ENCODE measurements at regions not wholly inside any gene's neighbourhood (a gene's known extent, or its start where the extent isn't known, plus 50 kb on each side); places are given as distances from the start of the nearest gene placed in this dataset.
A peak's percentile ranks its signal among the peaks of the same experiment; 100 is the strongest.

DNA sequence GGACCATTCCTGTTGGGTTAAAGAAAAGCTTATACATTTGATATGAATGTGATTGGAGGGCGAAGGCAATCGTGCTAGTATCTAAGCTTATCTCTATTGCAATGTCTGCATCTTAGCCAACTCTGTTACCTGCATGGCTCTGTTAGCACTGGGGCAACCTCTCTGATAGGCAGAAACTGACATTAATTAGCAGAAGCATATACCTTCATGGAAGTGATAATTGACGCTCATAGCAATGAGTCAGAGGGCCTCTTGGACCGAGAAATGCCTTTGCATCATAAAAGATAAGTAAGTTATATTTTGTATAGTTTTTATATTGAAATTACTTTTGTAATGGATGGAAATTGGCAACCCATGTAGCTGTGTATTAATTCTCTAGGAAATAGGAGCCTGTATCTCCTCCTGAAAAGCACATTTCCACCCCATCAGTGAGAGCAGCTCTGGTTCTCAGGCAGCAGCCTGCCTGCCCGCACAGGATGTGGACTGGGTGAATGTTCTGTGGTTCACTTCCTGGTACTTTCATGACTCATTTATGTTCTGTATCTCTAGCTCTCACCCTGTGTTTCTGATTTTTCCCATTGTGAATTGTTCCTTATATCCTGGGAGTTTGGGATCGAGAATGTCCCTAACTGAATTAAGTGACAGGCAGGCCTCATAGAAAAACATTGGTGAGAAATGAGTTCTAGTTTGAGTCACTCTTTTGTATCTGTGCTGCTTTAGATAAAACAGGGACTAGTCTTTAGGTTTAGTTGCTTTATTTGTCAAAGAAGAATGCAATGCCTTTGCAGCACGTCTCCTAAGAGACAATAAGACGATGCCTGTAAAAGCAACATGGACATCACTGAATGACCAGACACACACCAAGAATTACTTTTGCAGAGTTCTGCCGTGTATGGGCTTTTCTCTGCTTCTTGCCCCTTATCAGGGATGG lies 344.9 kb downstream of the DCDC2C start:
- H3K4me1 Mint-ChIP-seq, result peaks cover 10% of the 10 kb centered on the region
- no peaks in the 10 kb centered on the region for H3K27me3 Mint-ChIP-seq
- H3K27ac Mint-ChIP-seq, result no peak overlapping the region
- H3K4me3 Mint-ChIP-seq, result no peak overlapping the region
- peak; percentile 43 for ATAC-seq
- H3K36me3 Mint-ChIP-seq (ENCODE audit: low read depth), result no peaks in the 10 kb centered on the region
- peaks cover 7% of the 10 kb centered on the region for H3K9me3 Mint-ChIP-seq
- no peak for DNase-seq

DNA sequence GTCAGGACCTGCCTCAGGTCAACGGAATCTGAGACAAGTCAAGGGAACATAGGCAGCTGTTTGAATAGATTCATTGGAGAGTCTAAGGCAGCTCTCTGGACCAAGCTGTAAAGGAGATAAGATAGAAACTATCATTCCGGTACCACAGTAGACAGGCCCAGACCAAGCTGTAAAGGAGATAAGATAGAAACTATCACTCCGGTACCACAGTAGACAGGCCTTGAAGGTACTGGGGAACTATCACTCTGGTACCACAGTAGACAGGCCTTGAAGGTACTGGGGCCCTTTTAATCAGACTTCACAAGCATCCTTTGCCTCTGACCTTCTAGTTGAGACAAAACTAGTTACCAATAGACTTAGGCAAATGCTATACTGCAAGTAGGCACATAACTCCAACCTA lies 346.1 kb downstream of the DCDC2C start:
- no peak overlapping the region for H3K4me3 Mint-ChIP-seq
- DNase-seq (no peak), ATAC-seq (no peak)
- H3K4me1 Mint-ChIP-seq, result peaks cover 10% of the 10 kb centered on the region
- H3K27ac Mint-ChIP-seq, result no peak overlapping the region
- no peaks in the 10 kb centered on the region for H3K27me3 Mint-ChIP-seq
- no peaks in the 10 kb centered on the region for H3K36me3 Mint-ChIP-seq (ENCODE audit: low read depth)
- H3K9me3 Mint-ChIP-seq, result no peaks in the 10 kb centered on the region

DNA sequence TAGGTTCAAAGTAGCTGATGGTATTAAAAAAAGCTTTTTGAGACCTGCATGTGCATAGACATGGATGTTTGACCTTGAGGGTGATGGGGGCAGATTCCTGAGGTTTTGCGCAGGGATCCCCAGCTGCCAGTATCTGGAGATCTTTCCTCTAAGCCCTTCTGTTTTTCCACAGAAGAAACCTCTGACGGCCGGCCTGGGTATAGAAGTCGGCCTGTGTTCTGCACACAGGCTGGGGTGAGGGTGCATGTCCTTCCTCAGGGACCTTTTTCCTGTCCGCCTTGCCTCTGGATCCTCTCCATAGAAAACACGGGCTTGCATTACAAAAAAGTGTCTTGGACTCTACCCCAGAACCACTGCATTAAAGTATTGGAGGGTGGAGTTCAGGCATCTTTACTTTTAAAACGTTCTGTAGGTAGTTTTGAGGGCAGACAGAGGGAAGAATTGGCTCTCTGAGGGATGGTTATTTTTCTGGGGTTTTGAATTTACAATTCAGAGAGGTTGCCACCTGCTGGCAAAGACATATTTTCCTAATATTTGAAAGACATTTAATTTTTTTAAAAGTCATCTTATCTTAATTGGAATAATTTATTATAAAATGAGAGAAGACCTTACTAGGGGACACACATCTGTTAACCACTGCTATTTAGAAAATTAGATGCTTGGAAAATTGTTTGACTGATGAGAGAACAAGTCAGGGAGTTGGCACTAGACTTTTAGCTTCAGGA lies 350.6 kb downstream of the DCDC2C start:
- H3K27ac Mint-ChIP-seq, result no peak overlapping the region
- H3K27me3 Mint-ChIP-seq, result no peaks in the 10 kb centered on the region
- H3K36me3 Mint-ChIP-seq (ENCODE audit: low read depth), result no peaks in the 10 kb centered on the region
- no peaks in the 10 kb centered on the region for H3K9me3 Mint-ChIP-seq
- ATAC-seq (no peak), DNase-seq (no peak)
- peaks cover 1% of the 10 kb centered on the region for H3K4me1 Mint-ChIP-seq
- H3K4me3 Mint-ChIP-seq, result no peak overlapping the region

DNA sequence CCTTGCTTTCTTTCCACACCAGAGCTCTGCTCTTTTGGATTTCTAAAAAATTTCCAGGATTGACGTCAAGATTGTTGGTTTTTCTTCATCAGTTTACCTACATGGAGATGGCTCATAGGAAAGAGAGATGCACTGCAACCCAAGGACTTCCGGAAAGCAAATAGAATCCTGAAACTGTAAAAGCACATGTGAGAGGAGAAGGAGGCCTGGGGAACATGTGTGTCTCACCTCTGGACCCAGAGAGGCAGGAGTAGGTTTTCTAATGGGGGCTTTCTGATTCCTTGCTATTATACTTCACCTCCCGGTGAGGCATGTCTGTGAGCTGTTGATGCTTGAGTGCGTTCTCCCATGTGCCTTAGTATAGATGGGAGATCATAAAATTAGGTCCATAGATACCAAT lies 362.8 kb downstream of the DCDC2C start:
- Mint-ChIP-seq H3K27me3 (no peaks in the 10 kb centered on the region), H3K27ac (no peak overlapping the region), H3K4me3 (no peak overlapping the region), H3K4me1 (no peaks in the 10 kb centered on the region), H3K36me3 (ENCODE audit: low read depth) (no peaks in the 10 kb centered on the region), H3K9me3 (no peaks in the 10 kb centered on the region)
- no peak for DNase-seq
- no peak for ATAC-seq

DNA sequence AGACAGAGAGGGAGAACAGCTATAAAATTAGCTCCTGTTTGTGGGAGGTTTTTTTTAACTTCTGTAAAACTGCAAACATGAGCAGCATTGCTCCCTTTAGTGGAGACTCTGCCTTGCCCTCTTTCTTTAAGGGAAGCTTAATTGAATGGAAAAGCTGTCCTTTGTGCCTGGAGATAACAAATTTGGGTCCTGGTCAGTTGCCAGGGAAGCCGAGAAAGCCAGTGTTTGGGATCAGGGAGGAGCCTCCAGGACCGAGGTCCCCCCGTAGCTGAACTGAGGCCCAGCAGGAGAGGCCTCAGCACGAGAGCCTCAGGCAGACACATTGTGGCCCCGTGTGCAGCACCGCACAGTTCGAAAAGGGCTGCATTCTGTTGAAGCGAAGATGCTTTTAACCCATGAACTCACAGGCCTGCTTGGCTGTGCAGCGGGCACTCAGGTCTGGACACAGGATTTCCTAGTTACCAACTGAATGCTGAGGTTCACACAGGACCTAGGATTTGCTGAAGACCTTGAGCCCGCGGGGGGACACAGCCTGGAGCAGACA lies 369.7 kb downstream of the DCDC2C start:
- H3K9me3 Mint-ChIP-seq, result no peaks in the 10 kb centered on the region
- H3K27me3 Mint-ChIP-seq, result no peaks in the 10 kb centered on the region
- H3K4me3 Mint-ChIP-seq, result no peak overlapping the region
- H3K36me3 Mint-ChIP-seq (ENCODE audit: low read depth), result no peaks in the 10 kb centered on the region
- H3K27ac Mint-ChIP-seq, result no peak overlapping the region
- ATAC-seq (no peak), DNase-seq (no peak)
- H3K4me1 Mint-ChIP-seq, result no peaks in the 10 kb centered on the region

DNA sequence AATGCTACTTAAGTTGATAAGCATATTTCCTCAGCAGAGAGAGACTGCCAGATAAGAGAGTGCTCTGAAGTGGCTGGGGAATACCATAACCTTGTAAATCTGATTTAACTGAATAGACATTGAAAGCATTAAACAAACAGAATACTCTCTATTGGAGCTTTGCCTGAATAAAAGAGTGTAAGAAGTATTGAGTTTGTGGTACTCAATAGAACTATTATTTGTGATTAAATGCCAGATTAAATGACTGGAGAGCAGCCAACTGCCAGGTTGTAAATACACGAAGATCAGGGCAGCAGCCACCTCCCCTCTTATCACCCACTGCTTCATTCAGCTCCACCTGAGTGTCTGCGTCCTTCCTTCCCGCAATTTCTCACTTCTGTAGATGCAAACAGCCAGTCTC lies 373.6 kb downstream of the DCDC2C start:
- DNase-seq (no peak), ATAC-seq (no peak)
- Mint-ChIP-seq H3K27ac (no peak overlapping the region), H3K4me3 (no peak overlapping the region), H3K27me3 (no peaks in the 10 kb centered on the region), H3K4me1 (no peaks in the 10 kb centered on the region), H3K9me3 (peaks cover 4% of the 10 kb centered on the region), H3K36me3 (ENCODE audit: low read depth) (no peaks in the 10 kb centered on the region)

DNA sequence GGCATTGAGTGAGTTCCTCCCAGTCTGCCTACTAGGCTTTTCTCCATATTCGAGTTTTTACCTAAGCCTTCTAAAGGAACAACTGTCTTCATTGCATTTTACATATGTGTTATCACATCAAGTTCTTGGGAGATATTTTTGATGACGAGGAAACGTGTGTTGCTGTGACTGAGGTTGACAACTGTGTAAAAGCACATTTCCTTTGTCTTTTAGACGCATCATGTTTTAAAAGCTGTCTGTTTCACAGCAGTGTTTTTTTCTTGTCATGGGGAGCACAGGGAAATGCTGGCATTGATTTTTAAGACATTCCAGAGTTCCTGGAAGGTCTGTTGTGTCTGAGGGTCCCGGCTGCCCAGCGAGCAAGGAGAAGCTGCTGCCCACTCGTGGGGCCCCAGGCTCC lies 381.8 kb downstream of the DCDC2C start:
- Mint-ChIP-seq H3K4me1 (no peaks in the 10 kb centered on the region), H3K9me3 (peaks cover 12% of the 10 kb centered on the region), H3K27ac (no peak overlapping the region), H3K27me3 (no peaks in the 10 kb centered on the region), H3K4me3 (no peak overlapping the region), H3K36me3 (ENCODE audit: low read depth) (no peaks in the 10 kb centered on the region)
- ATAC-seq, result no peak
- no peak for DNase-seq

DNA sequence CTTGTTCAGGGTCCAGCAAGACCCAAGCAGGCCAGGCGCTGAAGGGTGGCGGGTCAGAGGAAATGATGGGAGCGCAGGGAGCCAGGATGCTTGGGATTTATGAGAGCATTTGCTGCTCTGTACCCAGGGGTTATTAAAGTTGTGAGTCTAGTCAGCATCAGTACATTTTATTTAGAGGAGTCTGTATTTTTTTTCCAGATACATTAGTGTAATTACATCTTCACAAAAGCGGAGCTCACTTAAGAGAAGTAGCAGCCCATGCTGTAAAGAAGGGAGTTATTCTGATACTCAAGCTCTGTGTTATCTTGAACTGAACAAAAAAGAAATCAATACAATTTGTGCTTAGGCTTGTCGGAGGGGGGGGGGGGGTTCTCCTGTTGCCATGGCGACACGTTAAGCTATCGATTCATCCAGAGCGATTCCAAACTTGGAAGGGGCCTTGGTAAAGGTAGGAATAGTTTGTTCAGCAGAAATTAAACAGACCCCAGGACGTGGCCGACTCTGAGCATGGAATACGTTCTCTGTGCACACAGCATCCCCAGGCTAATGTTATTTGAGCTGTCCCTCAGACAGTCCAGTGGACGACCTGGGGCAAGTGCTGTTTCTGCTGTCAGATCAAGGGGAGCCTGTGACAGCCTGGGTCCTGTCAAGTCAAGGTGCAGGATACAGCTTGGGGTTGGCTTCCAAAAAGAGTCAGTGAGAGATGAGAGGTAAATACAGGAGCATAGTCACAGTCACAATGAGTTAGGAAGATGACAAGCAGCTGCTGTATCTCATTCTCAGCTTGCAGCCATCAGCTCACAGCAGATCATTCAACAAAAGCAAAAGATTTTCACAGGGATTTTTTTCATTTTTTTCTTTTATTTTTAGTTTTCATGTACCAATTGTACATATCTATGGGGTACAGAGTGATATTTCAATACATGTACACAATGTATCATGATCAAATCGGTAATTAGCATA lies 387.6 kb downstream of the DCDC2C start:
- Mint-ChIP-seq H3K9me3 (peaks cover 8% of the 10 kb centered on the region), H3K4me1 (no peaks in the 10 kb centered on the region), H3K36me3 (ENCODE audit: low read depth) (no peaks in the 10 kb centered on the region), H3K27me3 (no peaks in the 10 kb centered on the region), H3K27ac (no peak overlapping the region), H3K4me3 (no peak overlapping the region)
- DNase-seq (no peak), ATAC-seq (no peak)

DNA sequence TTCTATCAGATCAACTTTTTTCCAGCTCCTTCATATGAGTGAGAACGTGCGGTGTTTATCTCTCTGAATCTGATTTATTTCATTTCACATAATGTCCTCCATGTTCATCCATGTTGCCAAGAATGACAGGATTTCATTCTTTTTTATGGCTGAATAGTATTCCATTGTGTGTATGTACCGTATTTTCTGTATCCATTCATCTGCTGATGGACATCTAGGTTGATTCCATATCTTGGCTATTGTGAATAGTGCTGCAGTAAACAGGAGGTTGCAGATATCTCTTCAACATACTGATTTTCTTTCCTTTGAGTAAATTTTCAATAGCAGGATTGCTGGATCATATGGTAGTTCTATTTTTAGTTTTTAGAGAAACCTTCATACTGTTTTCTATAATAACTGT lies 388.5 kb downstream of the DCDC2C start:
- Mint-ChIP-seq H3K27ac (no peak overlapping the region), H3K36me3 (ENCODE audit: low read depth) (no peaks in the 10 kb centered on the region), H3K4me3 (no peak overlapping the region), H3K27me3 (no peaks in the 10 kb centered on the region), H3K9me3 (peaks cover 8% of the 10 kb centered on the region), H3K4me1 (no peaks in the 10 kb centered on the region)
- no peak for ATAC-seq
- DNase-seq, result no peak

DNA sequence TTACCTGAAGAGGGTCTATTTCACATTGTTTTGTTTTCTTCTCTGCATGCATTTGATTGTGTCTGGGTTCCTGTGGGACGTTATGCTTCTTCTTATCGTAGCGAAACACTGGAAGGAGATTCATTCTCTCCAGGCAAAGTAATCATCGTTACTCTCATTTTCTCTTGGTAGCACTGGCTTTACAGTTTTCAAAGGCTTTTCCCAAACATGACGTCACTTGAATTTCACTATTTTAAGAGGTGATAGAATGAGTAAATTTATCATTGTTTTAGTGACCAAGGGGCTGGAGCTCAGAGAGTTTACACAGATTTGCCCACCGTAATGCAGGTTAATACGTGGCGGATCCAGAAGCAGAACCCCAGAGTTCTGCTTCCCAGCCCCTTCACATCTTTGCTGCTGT lies 391.4 kb downstream of the DCDC2C start:
- H3K9me3 Mint-ChIP-seq, result peaks cover 4% of the 10 kb centered on the region
- no peak overlapping the region for H3K27ac Mint-ChIP-seq

DNA sequence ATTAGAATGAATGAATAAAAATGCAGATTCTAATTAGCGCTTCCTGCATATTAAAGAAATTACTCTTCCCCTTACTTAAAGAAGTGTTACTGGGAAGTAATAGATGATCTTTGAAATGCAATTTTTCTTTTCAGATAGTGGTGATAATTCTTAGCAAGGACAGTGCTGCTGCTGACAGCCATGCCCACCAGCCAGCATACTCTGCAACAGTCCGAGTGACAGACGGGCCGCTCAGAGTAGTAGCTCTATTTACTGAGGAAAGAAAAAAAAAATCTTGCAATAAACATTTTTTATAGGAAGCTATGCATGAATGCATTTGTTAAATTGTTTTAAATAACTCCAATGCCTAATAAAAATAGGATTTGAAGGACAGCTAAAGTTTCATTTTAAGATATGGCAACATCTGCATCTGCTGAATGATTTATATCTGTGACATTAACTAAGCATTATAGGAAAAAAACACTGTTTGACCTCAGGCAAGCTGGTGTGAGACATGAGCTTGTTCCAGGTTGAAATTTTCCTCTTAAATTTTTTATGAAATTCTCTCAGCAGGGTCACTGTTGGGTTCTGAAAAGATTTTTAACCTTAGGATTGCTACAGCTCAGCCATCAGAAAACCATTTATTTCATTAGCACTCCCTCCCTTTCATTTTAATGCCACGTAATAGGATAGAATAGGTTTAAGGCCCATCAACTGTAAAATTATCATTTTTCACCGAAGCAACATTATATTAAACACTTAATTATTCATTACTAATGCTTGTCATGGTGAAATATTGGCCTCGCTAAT lies 393.8 kb downstream of the DCDC2C start:
- no peak for DNase-seq
- Mint-ChIP-seq H3K36me3 (ENCODE audit: low read depth) (no peaks in the 10 kb centered on the region), H3K4me1 (no peaks in the 10 kb centered on the region), H3K27ac (no peak overlapping the region), H3K9me3 (no peaks in the 10 kb centered on the region), H3K27me3 (no peaks in the 10 kb centered on the region), H3K4me3 (no peak overlapping the region)
- ATAC-seq, result no peak

More for the DNA sequence above, 391.4 kb downstream of the DCDC2C start:
- no peaks in the 10 kb centered on the region for H3K36me3 Mint-ChIP-seq (ENCODE audit: low read depth)
- no peak for DNase-seq
- no peak for ATAC-seq
- H3K27me3 Mint-ChIP-seq, result no peaks in the 10 kb centered on the region
- H3K4me3 Mint-ChIP-seq, result no peak overlapping the region
- no peaks in the 10 kb centered on the region for H3K4me1 Mint-ChIP-seq

DNA sequence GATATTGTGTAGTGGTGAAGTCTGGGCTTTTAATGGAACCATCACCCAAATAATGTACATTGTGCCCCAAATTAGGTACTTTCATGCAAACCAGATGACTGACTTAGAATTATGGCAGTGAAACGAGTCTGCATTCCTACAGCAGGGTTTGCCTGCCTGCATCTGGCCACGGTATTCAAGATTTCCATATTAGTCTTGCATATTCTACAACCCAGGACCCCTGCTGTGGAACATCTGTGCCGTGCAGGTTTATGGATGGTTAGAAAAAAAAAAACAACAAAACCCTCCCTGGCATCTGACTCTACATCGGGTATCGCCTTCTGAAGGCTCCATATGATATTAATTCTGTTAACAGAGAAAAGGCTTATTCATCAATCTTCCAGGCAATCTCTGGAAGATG lies 394.8 kb downstream of the DCDC2C start:
- no peak for DNase-seq
- ATAC-seq, result no peak
- no peaks in the 10 kb centered on the region for H3K27me3 Mint-ChIP-seq
- no peaks in the 10 kb centered on the region for H3K9me3 Mint-ChIP-seq
- H3K36me3 Mint-ChIP-seq (ENCODE audit: low read depth), result no peaks in the 10 kb centered on the region
- H3K27ac Mint-ChIP-seq, result no peak overlapping the region
- no peaks in the 10 kb centered on the region for H3K4me1 Mint-ChIP-seq
- no peak overlapping the region for H3K4me3 Mint-ChIP-seq

DNA sequence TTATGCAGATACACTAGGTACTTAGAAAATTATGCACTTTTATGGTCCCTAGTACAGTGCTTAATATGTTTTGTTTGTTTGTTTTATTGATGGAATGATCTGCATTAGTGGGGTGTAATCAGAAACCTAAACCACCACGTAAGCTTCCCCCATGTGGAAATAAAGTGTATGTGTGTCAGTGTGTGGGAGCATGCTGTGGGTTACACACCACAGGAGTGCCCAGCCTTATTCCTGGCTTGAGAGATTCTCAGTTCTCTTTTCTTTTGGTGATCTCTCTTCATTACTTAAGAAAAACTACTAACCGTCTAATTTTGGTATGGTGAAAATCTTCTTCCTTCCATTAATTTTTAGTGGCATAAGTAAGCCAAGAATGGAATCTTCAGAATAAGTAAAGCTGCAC lies 398.6 kb downstream of the DCDC2C start:
- no peaks in the 10 kb centered on the region for H3K36me3 Mint-ChIP-seq (ENCODE audit: low read depth)
- ATAC-seq (no peak), DNase-seq (no peak)
- H3K4me1 Mint-ChIP-seq, result no peaks in the 10 kb centered on the region
- no peaks in the 10 kb centered on the region for H3K27me3 Mint-ChIP-seq
- H3K27ac Mint-ChIP-seq, result no peak overlapping the region
- peaks cover 4% of the 10 kb centered on the region for H3K9me3 Mint-ChIP-seq
- H3K4me3 Mint-ChIP-seq, result no peak overlapping the region

DNA sequence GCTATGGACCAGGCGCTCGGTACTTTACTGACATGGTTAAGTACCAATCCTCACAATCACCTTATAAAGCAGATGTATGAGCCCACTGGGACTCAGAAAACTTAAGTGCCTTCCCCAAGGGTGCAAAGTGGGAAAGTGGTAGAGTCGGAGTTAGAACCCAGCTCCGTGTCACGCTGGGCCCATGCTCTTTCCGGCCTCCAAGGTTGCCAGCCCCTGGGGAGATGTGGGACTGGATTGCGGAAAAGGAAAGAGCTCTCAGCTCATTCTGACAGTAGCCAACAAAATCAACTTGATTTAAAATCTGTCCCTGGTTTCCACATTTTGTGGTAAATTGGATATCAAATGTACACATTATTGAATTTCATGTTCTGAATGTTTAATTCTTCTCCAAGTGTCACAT lies 403.8 kb downstream of the DCDC2C start:
- H3K27ac Mint-ChIP-seq, result no peak overlapping the region
- no peaks in the 10 kb centered on the region for H3K4me1 Mint-ChIP-seq
- no peaks in the 10 kb centered on the region for H3K36me3 Mint-ChIP-seq (ENCODE audit: low read depth)
- ATAC-seq (no peak), DNase-seq (no peak)
- no peak overlapping the region for H3K4me3 Mint-ChIP-seq
- peaks cover 4% of the 10 kb centered on the region for H3K9me3 Mint-ChIP-seq
- no peaks in the 10 kb centered on the region for H3K27me3 Mint-ChIP-seq
